NCI-H1105 treated with DMSO at 0.1 percent for 48 hours (cell line): ENCODE measurements at regions not wholly inside any gene's neighbourhood (a gene's known extent, or its start where the extent isn't known, plus 50 kb on each side); places are given as distances from the start of the nearest gene placed in this dataset.

Experiments used
- DNase-seq: peaks from one replicate; lab custom pipeline; 2025; lab: John Stamatoyannopoulos, UW

DNA sequence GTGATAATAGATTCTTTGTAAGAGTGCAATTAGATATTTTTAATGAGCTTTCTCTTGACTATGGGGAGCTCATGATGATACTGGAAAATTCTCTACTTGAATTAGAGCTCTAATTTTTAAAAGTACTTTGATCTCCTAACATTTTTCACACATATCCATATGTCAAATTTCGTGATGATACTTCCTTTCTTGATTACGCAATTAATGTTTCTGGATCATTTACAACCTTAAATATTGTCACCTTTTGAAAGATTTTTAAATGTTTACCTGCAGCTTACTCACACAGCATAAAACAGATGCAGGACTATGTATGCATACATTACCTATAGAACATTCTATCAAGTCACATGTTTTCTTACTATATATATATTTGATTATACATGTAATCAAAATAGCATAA is 598.5 kb upstream of the DSEL start:
- no peak for DNase-seq

DNA sequence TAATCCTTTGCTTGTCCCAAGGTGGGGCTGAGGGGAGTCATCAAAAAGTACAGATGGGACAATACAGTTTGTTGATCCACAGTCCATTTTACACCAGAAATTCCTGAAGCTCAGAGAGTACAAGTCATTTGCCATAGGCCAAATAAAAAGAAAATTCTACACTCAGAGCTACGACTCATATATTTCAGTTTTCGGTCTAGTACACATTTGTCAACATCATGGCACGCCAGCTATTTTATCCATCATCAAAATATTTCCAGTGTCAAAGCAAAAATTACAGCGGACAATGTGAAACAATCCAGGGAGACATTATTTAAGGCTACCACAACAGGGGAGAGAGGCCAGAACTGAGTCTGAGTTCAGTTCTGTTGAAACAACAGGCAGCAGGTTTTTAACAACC is 587.5 kb upstream of the DSEL start:
- DNase-seq = no peak

DNA sequence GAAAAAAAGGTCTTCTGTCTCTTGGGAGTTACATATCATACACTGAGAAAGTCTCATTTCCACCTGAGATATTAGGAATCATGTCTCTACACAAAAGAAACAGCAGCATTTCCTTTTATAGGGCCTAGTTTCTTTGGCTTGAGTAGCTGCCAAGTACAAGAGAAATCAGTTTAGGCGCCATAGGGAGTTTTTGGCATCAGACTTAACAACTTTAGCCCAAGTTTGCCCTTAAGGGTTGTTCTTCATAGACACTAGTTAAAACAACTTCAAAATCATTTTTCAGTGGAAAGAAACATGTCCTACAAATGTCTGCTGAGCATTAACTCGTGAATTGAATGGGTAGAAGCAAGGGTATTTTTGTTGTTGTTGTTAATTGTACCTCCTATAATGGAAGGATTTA is 587.0 kb upstream of the DSEL start:
- DNase-seq = no peak

DNA sequence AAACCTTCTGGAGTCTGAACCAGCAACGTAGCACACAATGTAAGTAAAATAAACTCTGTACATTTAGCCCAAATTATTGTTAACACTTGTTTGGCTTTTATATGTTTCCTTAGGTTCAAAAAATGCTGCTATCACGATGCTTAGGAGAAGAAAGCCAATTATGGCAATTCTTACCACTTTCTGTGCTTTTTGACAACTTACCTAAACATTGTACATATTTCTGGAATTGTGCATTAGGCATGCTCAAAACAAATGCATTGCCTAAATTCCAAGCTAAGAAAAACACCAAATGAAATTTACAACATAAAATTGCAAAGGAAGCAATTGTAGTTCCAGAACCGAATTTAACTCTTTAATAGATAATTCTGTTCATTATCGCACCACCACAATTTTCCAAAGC is 585.6 kb upstream of the DSEL start:
- no peak for DNase-seq

DNA sequence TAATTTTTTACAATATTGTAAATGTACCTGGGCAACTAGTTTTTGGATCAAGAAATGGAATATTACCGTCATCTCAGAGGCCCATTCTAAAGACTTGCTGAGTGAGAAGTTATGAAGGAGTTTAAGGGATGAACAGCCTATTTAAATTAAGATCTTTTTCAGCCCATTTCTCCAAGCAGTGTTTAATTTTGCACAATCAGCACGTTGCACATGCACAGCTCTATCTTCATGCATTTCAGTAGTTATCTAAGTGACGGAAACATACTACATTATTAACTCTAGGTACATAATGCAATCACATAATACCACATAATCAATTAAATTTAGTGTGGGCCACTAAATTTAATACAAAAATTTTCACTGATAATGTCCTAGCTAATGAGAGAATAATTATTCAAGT is 582.1 kb upstream of the DSEL start:
- no peak for DNase-seq

DNA sequence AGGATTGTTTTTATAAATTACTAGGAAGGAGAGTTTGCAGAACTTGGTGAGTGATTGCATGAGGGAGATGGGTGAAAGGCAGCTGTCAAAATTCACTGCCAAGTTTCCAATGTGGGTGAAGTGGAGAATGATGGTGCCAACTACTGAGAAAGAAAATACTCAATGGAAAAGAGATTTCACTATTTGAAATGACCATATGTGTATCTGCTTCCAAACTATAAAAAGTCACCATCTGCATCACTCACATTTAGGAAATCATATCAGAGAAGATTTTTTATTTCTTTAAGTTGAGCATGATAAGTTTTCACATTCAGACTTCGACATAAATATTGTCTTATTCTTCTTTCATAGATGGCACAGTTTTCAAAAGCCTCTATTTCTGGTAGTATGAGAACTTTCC is 570.0 kb upstream of the DSEL start:
- no peak for DNase-seq

DNA sequence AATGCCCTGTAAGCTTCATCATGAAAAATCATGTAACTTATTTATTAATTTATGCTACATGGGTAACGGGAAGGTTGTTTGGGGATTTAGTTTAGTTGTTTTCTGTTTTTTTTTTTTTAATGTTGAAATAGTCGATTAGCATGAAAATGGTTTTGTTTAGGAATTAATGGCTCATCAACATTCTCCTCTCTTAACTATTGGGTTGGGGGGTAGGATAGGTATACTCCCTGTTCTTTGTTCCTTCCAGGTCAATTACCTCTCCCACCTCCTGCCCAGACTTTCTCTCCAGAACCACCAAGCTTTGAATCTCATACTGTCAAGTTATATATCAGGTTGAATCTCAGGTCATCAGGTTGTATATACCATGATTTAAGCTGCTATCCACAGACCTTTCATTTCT is 568.7 kb upstream of the DSEL start:
- no peak for DNase-seq

DNA sequence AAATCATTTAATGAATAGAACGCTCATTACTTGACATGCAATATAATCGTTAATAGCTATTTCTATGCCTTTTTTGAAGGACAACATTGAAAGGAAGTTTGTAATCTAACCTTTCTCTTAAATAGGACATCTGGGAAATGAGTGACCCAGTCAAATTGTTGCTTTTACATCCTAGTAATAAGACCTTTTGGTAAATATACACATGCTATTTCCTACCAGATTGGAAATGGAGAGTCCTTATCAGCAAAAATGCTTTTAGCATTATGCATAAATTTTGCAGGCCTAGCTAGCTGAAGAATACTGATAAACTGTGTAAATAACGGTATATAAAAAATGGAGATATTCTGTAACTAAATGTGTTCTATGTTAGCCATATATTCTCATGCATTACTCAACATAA is 567.3 kb upstream of the DSEL start:
- DNase-seq = no peak

DNA sequence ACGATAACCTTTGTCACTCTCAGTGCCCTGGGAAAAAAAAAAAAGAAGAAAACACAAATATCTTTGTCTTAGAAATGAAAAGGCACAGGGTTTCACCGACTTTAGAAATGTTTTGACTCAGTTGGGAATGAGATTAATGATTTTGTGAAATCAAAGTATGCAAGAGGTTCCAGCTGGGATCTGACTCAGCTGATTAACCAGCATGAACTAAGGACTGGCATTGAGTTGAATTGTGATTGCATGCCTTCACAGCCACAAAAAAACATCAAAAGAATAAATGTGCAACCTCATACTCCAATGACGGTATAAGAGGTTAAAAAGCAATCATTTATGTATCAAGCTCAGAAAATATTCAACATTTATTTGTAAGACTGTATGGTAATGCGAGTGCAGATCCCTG is 566.6 kb upstream of the DSEL start:
- DNase-seq = no peak

DNA sequence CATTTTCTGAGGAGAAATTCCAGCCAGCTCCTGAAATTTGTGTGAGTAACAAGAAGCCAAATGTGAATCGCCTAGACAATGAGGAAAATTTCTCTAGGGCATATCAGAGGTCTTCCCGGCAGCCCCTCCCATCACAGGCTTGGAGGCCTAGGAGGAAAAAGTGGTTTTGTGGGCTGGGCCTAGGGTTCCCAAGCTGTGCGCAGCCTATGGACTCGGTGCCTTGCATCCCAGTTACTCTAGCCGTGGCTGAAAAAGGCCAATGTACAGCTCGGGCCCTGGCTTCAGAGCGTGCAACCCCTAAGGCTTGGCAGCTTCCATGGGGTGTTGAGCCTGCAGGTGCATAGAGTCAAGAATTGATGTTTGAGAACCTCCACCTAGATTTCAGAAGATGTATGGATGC is 556.2 kb upstream of the DSEL start:
- DNase-seq = no peak

DNA sequence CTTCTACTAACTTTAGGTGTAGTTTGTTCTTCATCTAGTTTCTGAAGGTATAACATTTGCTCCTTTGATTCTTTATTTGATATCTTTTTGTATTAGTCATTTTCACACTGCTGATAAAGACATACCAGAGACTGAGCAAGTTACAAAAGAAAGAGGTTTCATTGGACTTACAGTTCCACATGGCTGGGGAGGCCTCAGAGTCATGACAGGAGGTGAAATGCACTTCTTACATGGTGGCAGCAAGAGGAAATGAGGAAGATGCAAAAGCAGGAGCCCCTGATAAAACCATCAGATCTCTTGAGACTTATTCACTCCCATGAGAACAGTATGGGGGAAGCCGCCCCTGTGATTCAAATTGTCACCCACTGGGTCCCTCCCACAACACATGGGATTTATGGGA is 544.4 kb upstream of the DSEL start:
- no peak for DNase-seq

DNA sequence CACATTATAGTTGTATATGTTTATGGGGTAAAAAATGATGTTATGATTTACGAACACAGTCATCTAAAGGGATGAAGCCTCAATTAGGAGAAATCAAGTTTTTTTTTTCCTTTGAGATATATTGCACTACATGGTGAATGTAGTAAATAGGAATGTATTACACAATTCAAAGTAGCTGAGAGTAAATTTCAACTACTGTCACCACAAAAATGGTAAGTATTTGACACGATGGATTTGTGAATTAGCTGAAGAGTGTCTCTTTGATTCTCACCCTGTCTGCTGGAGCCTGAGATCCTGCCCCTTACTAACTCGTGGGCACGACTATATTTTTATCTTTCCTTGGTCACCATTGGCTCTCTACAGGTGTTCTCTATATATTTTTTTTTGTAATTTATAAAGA is 540.4 kb upstream of the DSEL start:
- DNase-seq = no peak

DNA sequence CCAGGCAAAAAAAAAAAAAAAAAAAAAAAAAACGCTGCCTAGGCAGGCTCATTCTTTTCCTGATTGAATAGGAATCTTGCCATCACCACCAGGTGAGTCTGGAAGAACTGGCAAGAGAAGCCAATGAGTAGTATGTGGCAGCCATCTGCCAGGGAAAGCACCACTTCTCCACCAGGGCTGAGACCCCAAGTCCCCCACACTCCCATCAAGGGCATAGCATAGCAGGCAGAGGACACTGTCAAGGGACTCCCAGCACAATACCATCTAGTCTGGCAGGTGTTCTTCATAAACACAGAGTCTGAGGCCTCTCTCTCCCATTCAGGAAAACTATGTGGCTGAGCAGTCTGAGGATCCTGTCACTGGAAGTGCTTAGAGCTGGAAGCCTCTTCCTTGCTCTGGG is 538.1 kb upstream of the DSEL start:
- no peak for DNase-seq

DNA sequence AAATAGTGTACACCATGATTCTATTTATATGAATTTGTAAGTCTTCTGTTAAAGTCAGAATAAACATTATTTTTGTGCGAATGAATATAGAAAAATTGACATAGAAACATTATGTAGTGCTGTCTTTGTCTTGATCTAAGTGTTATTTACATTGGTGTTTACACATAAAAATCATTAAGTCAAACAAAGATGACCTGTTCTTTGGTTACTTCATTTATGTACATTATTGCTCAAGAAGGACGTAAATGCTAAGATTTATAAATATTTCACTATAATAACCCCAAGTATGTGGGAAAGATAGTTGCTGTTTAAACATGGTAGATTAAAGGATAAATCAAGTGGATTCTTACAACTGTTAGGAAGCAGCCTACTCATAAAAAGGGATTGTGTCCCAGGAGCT is 536.8 kb upstream of the DSEL start:
- DNase-seq = no peak

DNA sequence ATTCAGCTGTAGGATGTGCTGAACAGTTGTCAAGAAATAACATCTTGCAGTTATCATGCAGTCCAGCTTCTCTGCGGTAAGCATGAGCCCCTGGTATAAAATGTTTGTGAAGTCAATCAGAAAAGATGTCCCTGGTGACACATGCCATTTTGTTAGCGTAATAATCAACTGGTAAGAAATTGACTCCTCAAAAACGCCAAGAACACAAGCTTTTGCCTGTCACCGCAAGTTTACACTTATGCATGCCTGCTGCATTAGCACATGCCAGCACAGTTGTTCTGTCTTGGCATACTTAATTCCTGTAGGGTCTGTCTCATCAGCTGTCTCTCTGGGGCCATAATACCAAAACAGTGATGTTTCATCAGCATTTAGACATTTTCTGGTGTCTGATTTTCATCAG is 524.8 kb upstream of the DSEL start:
- DNase-seq = no peak

DNA sequence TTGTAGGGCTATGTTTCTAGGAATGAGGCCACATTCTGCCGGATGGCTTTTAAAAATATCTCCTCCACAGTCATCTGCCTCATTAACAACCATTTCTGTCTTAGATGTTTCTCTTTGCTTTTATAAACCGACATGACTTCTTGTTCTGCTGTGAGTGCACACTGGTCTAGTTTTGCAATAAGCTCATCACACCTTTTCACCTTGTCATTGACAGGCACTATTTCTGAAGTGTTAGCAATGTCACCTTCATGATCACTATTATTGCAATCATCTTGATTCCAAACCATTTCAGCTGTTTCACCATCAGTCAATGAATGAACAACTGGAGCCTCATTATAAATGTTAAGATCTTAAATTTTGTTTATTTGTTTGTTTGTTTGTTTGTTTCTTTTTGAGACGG is 523.7 kb upstream of the DSEL start:
- no peak for DNase-seq

DNA sequence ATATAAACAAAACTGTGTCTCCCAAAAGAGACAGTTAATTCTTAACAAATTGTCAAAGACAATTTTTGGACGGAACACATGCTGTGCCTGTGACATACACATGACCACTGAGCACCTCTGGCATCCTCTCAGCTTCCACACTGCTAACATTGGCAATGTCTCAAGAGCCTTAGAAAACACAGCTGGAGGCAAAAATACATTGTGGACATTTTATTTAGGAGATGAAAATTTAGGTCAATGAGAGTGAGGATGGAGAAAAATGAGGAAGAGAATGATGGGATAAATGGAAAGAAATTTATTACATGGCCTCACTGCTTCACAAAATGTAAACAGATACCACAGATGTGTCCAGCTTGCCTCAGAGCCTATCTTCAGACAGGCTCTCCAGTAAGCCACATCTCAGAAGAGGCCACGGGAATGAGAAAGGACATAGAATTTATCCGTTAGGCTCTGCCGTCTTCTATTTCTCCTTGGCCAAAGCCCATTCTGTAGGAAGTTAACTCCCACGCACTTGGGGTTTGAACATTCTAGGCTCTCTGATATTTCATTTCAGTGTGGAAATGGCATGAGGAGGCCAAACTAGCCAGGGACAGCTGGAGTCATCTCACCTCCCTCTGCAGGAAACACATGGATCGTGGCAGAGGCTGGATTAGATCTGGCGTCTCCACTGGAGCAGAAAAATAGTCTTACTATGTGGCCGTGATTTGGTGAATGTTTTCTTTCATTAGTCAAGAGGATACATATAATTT is 519.4 kb upstream of the DSEL start:
- no peak for DNase-seq

DNA sequence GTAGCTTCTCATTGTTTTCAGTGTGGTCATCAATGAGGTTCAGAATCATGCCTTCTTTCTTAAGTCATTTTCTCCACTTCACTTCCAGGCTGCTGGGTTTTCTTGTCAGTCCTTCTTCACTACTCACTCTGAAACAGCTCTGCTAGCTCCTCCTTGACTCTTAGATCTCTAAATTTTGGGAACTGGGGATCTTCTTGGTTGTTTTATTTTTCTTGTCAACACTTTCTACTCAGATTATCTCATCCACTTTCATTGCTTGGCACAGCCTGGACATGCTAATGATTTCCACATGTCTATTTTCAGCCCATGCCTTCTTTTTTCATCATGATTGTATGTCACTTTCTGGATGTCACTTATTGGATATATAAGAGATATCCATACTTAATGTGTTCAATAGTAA is 517.8 kb upstream of the DSEL start:
- no peak for DNase-seq

DNA sequence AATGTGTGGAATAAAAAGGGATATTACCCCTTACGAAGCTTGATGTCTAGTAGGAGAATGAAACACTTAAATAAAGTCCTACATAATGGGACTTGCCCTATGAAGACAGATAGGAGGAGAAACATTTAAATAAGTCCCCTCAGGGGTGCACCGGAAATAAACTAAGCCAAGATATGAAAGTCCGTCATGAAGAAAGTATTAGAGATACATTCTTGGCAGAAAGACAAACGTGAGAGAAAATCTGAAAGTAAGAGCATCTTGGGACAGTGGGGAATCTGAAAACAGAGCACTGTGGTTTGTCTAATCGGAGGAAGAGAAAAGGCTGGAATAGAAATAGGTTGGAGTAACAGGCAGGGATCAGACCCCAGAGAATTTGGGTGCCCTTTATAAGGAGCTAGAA is 516.9 kb upstream of the DSEL start:
- no peak for DNase-seq

DNA sequence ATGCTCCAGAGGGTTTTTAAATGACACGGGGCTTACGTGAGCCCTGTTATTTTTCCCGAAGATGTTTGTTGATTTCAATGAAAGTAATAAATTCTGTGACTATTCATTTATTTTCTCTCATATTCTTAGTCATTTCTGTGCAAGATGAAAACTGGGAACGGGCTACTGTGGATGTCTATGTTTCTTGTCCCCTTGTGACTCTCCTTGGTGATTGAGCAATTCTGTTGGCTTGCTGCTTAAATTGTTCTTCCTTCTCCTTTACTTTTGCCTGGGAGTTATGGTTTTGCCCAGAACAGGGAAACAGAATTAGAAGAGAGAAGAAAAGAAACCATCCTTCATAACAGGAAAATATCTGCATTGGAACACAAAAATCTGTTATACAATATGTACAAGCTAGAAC is 508.2 kb upstream of the DSEL start:
- no peak for DNase-seq

DNA sequence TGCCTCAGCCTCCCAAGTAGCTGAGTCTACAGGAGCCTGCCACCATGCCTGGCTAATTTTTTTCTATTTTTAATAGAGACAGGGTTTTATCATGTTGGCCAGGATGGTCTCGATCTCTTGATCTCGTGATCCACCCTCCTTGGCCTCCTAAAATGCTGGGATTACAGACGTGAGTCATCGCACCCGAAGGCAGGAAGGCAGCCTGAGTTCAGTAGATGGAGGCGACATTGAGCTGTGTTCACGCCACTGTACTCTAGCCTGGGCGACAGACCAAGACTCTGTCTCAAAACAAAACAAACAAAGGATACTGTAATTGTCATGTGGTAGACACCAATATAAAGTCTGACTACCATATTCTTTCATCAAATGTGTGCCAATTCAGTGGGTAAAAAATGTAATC is 500.9 kb upstream of the DSEL start:
- DNase-seq = no peak

DNA sequence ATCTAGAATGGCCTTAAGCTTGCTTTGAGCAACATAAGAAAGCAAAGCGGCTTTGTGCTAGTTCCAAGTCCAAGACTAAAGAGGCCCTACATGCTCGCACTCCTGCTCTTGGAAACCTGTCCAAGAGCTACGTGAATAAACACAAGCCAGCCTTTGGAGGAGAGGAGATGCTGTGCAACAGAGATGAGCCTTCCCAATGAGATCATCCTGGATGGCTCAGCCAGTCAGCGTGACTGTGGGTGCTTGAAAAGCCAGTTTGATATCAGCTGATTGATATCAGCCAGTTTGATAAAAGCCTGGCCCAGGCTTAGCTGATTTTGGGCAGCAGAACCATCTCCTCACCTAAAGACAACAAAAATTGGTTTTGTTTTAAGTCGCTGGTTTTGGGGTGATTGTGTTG is 481.0 kb upstream of the DSEL start:
- DNase-seq = no peak

DNA sequence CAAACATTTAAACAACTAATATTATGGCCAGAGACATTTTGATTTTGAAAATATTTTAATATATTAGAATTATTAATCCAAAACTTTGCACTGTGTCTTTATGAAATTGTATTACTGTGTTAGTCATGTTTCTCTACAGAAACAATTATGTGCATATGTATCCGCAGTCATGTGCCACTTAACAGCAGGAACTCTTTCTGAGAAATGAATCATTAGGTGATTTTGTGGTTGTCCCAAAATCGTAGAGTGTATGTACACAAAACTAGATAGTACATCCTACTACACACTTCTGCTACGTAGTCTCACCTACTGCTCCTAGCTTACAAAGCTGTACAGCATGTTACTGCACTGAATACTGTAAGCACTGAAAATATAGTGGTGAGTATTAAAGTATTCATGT is 479.2 kb upstream of the DSEL start:
- DNase-seq = no peak

DNA sequence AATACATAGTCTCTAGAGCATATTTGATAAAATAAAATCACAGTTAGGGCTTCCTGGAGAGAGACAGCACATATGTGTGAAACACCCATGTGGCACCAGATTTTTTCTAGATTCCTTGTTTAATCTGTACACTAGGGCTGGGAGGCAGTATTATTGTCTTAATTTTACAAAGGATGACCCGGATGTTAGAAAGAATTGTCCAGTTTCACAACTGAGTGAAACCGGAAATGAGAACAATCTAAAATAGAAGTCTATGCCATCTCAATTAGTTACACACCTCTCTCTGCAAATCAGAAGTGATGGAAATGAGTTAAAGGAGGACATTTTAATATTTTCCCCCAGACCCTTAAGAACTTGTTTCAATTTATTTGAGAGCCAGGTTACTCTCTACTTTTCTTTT is 463.7 kb upstream of the DSEL start:
- DNase-seq = no peak

DNA sequence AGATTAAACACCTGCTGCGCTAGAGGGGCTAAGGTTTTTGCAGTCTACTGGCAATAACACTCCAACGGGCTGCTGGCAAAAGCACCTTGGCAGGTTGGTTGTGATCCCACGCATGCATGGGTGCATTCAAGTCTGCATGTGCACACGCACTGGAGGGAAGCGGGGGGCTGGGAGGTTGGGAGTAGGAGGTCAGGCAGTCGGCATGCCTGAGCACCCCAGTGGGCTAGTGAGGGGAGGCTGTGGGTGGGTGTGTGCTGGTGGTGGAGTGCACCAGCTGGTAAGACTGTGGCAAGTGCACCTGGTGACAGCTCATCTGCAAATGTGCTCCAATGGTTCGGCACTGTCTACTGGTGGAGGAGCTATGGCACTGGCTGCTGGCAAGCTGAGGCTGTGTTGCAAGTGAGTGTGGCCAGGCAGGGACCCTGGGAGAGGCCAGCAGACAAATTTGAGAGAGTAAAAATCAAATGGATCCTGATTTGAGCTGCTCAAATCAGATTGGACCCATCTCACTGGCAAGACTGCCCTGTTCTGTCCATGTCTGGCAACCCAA is 460.6 kb upstream of the DSEL start:
- no peak for DNase-seq
